Mesendoderm (in vitro differentiated cells): ENCODE measurements at regions not wholly inside any gene's neighbourhood (a gene's known extent, or its start where the extent isn't known, plus 50 kb on each side); places are given as distances from the start of the nearest gene placed in this dataset.

Source experiments
- DNase-seq: peaks from one replicate; pipeline ENCODE4 v3.0.0; 2013
- H2AK5ac ChIP-seq: 2 replicates; pipeline ENCODE4 v1.6.1; 2013; ENCODE audit warnings: low read length, inconsistent platforms
- H2BK120ac ChIP-seq: 2 replicates; pipeline ENCODE4 v1.6.1; 2013; ENCODE audit warnings: low read depth, mild to moderate bottlenecking, low read length, moderate library complexity, mixed read lengths
- H2BK15ac ChIP-seq: replicated peaks from 2 replicates; pipeline ENCODE4 v1.6.1; 2013; ENCODE audit warnings: low read depth, mild to moderate bottlenecking, moderate library complexity
- H2BK5ac ChIP-seq: 2 replicates; pipeline ENCODE4 v1.6.1; 2013; ENCODE audit warnings: low read length, inconsistent platforms
- H3K18ac ChIP-seq: 2 replicates; pipeline ENCODE4 v1.6.1; 2013; ENCODE audit warnings: mild to moderate bottlenecking, low read length, mixed read lengths
- H3K23ac ChIP-seq: one replicate; pipeline ENCODE4 v1.6.1; 2013; ENCODE audit warnings: low read length
- H3K27ac ChIP-seq: 2 replicates; pipeline ENCODE4 v1.5.1; 2013; ENCODE audit warnings: low read depth, mild to moderate bottlenecking, inconsistent platforms, low read length, moderate library complexity
- H3K27me3 ChIP-seq: 2 replicates; pipeline ENCODE4 v1.6.1; 2013; ENCODE audit warnings: low read length, control low read depth, mild to moderate bottlenecking, inconsistent platforms; ENCODE audit not compliant: insufficient read depth, poor library complexity
- H3K36me3 ChIP-seq: 2 replicates; pipeline ENCODE4 v1.6.1; 2013; ENCODE audit warnings: low read length, inconsistent platforms; ENCODE audit not compliant: control insufficient read depth, insufficient read depth
- H3K4ac ChIP-seq: one replicate; pipeline ENCODE4 v1.6.1; 2013; ENCODE audit warnings: low read depth, mild to moderate bottlenecking, low read length, moderate library complexity
- H3K4me1 ChIP-seq: 2 replicates; pipeline ENCODE4 v1.6.1; 2013; ENCODE audit warnings: low read depth, low read length, inconsistent platforms; ENCODE audit not compliant: control insufficient read depth
- H3K4me2 ChIP-seq: 2 replicates; pipeline ENCODE4 v1.6.1; 2013; ENCODE audit warnings: low read length
- H3K4me3 ChIP-seq: 2 replicates; pipeline ENCODE4 v1.5.1; 2013; ENCODE audit warnings: mild to moderate bottlenecking, low read length
- H3K56ac ChIP-seq: one replicate; pipeline ENCODE4 v1.6.1; 2013; ENCODE audit warnings: low read length
- H3K79me1 ChIP-seq: 2 replicates; pipeline ENCODE4 v1.6.1; 2013; ENCODE audit warnings: low read length, inconsistent platforms
- H3K79me2 ChIP-seq: 2 replicates; pipeline ENCODE4 v1.6.1; 2013; ENCODE audit warnings: mild to moderate bottlenecking, low read length; ENCODE audit not compliant: control insufficient read depth, insufficient read depth
- H3K9ac ChIP-seq: 2 replicates; pipeline ENCODE4 v1.6.1; 2013; ENCODE audit warnings: low read length, inconsistent platforms
- H4K5ac ChIP-seq: one replicate; pipeline ENCODE4 v1.6.1; 2013; ENCODE audit warnings: low read length
- H4K8ac ChIP-seq: one replicate; pipeline ENCODE4 v1.6.1; 2013; ENCODE audit warnings: low read depth, mild to moderate bottlenecking, control low read depth, low read length, moderate library complexity
- WGBS: extraction: QIAGEN DNeasy Blood & Tissue Kit; methylation state at CpG from one replicate; pipeline ENCODE4 v1.1.7; 2013; ENCODE audit warnings: low lambda C conversion rate, missing lambda C conversion rate; ENCODE audit not compliant: insufficient coverage; ENCODE audit errors: extremely low coverage; 5-methylcytosine and 5-hydroxymethylcytosine counted together

GRCh38 chr1:67937651-67938050 lies 104.4 kb upstream of the GNG12 start:
- H2AK5ac ChIP-seq, result no peak overlapping the region
- no peak overlapping the region for H3K18ac ChIP-seq
- no peak overlapping the region for H2BK5ac ChIP-seq
- no peak overlapping the region for H3K4ac ChIP-seq
- H3K36me3 ChIP-seq, result no peaks in the 10 kb centered on the region
- WGBS, result no CpG with 5 or more reads among the region's 9 CpGs
- no peak overlapping the region for H3K56ac ChIP-seq
- no peak overlapping the region for H3K23ac ChIP-seq
- H4K5ac ChIP-seq, result no peak overlapping the region
- H2BK120ac ChIP-seq, result no peak overlapping the region
- no peak overlapping the region for H3K4me3 ChIP-seq
- no peaks in the 10 kb centered on the region for H3K4me1 ChIP-seq
- H3K79me1 ChIP-seq, result no peaks in the 10 kb centered on the region
- H3K27me3 ChIP-seq, result no peaks in the 10 kb centered on the region
- no peaks in the 10 kb centered on the region for H3K79me2 ChIP-seq
- no peak overlapping the region for H3K9ac ChIP-seq
- no peak overlapping the region for H2BK15ac ChIP-seq
- no peak overlapping the region for H4K8ac ChIP-seq
- no peak overlapping the region for H3K4me2 ChIP-seq
- DNase-seq, result no peak
- no peak overlapping the region for H3K27ac ChIP-seq

GRCh38 chr1:67937010-67937409 lies 103.7 kb upstream of the GNG12 start:
- Histone ChIP-seq H3K4me1 (no peaks in the 10 kb centered on the region), H3K4ac (no peak overlapping the region), H3K9ac (no peak overlapping the region), H3K18ac (no peak overlapping the region), H3K36me3 (no peaks in the 10 kb centered on the region), H3K4me2 (no peak overlapping the region), H3K27ac (no peak overlapping the region), H3K4me3 (no peak overlapping the region), H2BK15ac (no peak overlapping the region), H3K79me1 (no peaks in the 10 kb centered on the region), H2AK5ac (no peak overlapping the region), H3K79me2 (no peaks in the 10 kb centered on the region), H3K27me3 (no peaks in the 10 kb centered on the region), H3K56ac (no peak overlapping the region), H3K23ac (no peak overlapping the region), H4K5ac (no peak overlapping the region), H4K8ac (no peak overlapping the region), H2BK5ac (no peak overlapping the region), H2BK120ac (no peak overlapping the region)
- no peak for DNase-seq
- no CpG with 5 or more reads among the region's 3 CpGs for WGBS

DNA sequence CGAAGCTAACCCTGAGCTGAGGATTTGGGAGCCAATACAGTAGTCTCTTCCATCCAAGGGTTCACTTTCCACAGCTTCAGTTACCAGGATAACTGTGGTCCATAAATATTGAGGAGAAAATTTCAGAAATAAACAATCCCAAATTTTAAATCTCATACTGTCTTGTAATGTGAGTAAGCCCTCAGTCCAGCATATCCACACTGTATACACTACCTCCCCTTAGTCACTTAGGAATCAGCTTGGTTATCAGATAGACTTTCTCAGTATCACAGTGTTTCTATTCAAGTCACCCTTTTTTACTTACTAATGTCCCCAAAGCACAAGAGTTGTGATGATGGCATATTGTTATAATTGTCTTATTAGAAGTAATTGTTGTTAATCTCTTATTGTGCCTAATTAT lies 102.3 kb upstream of the GNG12 start:
- Histone ChIP-seq H3K56ac (no peak overlapping the region), H3K9ac (no peak overlapping the region), H3K36me3 (no peaks in the 10 kb centered on the region), H3K4ac (no peak overlapping the region), H3K18ac (no peak overlapping the region), H2AK5ac (no peak overlapping the region), H3K4me2 (no peak overlapping the region), H2BK15ac (no peak overlapping the region), H2BK5ac (no peak overlapping the region), H2BK120ac (no peak overlapping the region), H4K5ac (no peak overlapping the region), H3K4me3 (no peak overlapping the region), H3K27me3 (no peaks in the 10 kb centered on the region), H3K27ac (no peak overlapping the region), H3K23ac (no peak overlapping the region), H3K79me1 (no peaks in the 10 kb centered on the region), H3K4me1 (no peaks in the 10 kb centered on the region), H4K8ac (no peak overlapping the region), H3K79me2 (no peaks in the 10 kb centered on the region)
- WGBS, result no CpG with 5 or more reads among the region's 1 CpG
- no peak for DNase-seq

GRCh38 chr1:67931198-67931597 lies 97.9 kb upstream of the GNG12 start:
- no peak for DNase-seq
- no peak overlapping the region for H2BK15ac ChIP-seq
- H2AK5ac ChIP-seq, result no peak overlapping the region
- H3K9ac ChIP-seq, result no peak overlapping the region
- no peaks in the 10 kb centered on the region for H3K79me2 ChIP-seq
- H3K4me3 ChIP-seq, result no peak overlapping the region
- H3K18ac ChIP-seq, result no peak overlapping the region
- no CpG with 5 or more reads among the region's 3 CpGs for WGBS
- no peak overlapping the region for H4K5ac ChIP-seq
- H3K4me2 ChIP-seq, result no peak overlapping the region
- no peaks in the 10 kb centered on the region for H3K27me3 ChIP-seq
- no peaks in the 10 kb centered on the region for H3K79me1 ChIP-seq
- H3K56ac ChIP-seq, result no peak overlapping the region
- H3K23ac ChIP-seq, result no peak overlapping the region
- H3K36me3 ChIP-seq, result no peaks in the 10 kb centered on the region
- H3K4ac ChIP-seq, result no peak overlapping the region
- no peak overlapping the region for H2BK5ac ChIP-seq
- H2BK120ac ChIP-seq, result no peak overlapping the region
- no peak overlapping the region for H4K8ac ChIP-seq
- H3K4me1 ChIP-seq, result no peaks in the 10 kb centered on the region
- no peak overlapping the region for H3K27ac ChIP-seq

DNA sequence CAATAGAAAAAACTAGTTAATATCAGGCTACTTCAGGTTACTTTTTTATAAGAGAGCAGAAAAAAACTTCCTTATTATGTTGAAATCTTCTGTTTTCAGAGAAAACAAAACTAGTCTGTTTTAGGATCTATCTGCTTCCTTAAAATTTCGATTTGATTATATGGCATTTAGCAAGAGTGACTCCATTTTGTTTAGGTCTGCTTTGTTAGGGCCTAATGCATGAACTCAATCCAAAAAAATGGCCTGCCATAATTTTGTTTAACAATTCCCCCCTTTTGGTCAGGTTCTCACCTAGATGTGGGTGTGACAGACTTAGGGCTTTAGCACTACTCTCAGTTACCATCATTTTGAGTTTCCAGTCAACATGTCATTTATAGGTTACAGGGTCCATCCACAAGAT lies 89.8 kb upstream of the GNG12 start:
- Histone ChIP-seq H3K79me2 (no peaks in the 10 kb centered on the region), H3K27me3 (no peaks in the 10 kb centered on the region), H3K4ac (no peak overlapping the region), H3K23ac (no peak overlapping the region), H2BK5ac (no peak overlapping the region), H3K27ac (no peak overlapping the region), H3K4me3 (no peak overlapping the region), H3K36me3 (no peaks in the 10 kb centered on the region), H2BK120ac (no peak overlapping the region), H3K4me1 (no peaks in the 10 kb centered on the region), H4K8ac (no peak overlapping the region), H2BK15ac (no peak overlapping the region), H2AK5ac (no peak overlapping the region), H4K5ac (no peak overlapping the region), H3K56ac (no peak overlapping the region), H3K79me1 (no peaks in the 10 kb centered on the region), H3K18ac (no peak overlapping the region), H3K4me2 (no peak overlapping the region), H3K9ac (no peak overlapping the region)
- DNase-seq, result no peak
- WGBS, result no CpG with 5 or more reads among the region's 1 CpG

GRCh38 chr1:67921725-67922489 lies 88.6 kb upstream of the GNG12 start:
- Histone ChIP-seq H3K4me2 (no peak overlapping the region), H3K23ac (no peak overlapping the region), H3K4me1 (no peaks in the 10 kb centered on the region), H3K18ac (no peak overlapping the region), H3K4ac (no peak overlapping the region), H2AK5ac (no peak overlapping the region), H3K9ac (no peak overlapping the region), H4K5ac (no peak overlapping the region), H2BK120ac (no peak overlapping the region), H2BK15ac (no peak overlapping the region), H3K27me3 (no peaks in the 10 kb centered on the region), H3K79me1 (no peaks in the 10 kb centered on the region), H3K56ac (no peak overlapping the region), H4K8ac (no peak overlapping the region), H3K4me3 (no peak overlapping the region), H3K79me2 (no peaks in the 10 kb centered on the region), H3K27ac (no peak overlapping the region), H3K36me3 (no peaks in the 10 kb centered on the region), H2BK5ac (no peak overlapping the region)
- no peak for DNase-seq
- WGBS, result no CpG with 5 or more reads among the region's 4 CpGs
